H1 (cell line): ENCODE measurements at regions not wholly inside any gene's neighbourhood (a gene's known extent, or its start where the extent isn't known, plus 50 kb on each side); places are given as distances from the start of the nearest gene placed in this dataset.

Experiments
- CTCF ChIA-PET: fragments of 300-600 bp; sonication (Branson Sonifier 250); formaldehyde crosslinking; loops from one replicate; lab custom pipeline; 2021; ENCODE audit not compliant: partially characterized antibody; lab: Charles Lee
- POLR2A ChIA-PET: fragments of 300-600 bp; sonication (Branson Sonifier 250); formaldehyde crosslinking; loops from one replicate; lab custom pipeline; 2021; ENCODE audit warnings: inconsistent platforms; ENCODE audit not compliant: partially characterized antibody; lab: Charles Lee
- DNase-seq, 2 experiments: peaks; one replicate each; pipeline versions ENCODE4 v3.0.0 to v3.0.0-alpha.2; 2010 to 2022; ENCODE audit warnings: low spot score in 2 of 2, low read depth in 1 of 2, mixed read lengths in 1 of 2
- FAIRE-seq: peaks from 2 replicates; lab custom pipeline; 2011; peaks lifted over from hg19 to GRCh38; lab: Jason Lieb, UNC
- H2AFZ ChIP-seq: 2 replicates; pipeline ENCODE4 v1.8.1; 2012; ENCODE audit warnings: low read length, inconsistent platforms
- H2AK5ac ChIP-seq: 2 replicates; pipeline ENCODE4 v1.6.1; 2013; ENCODE audit warnings: low read depth, low read length
- H2BK120ac ChIP-seq: replicated peaks from 2 replicates; pipeline ENCODE3; 2013; ENCODE audit warnings: low read depth, low read length, inconsistent platforms
- H2BK12ac ChIP-seq: 2 replicates; pipeline ENCODE4 v1.6.1; 2013; ENCODE audit warnings: low read depth, low read length
- H2BK15ac ChIP-seq: 2 replicates; pipeline ENCODE4 v1.6.1; 2013; ENCODE audit warnings: low read length
- H2BK20ac ChIP-seq: 2 replicates; pipeline ENCODE4 v1.6.1; 2013; ENCODE audit warnings: low read length
- H2BK5ac ChIP-seq: 2 replicates; pipeline ENCODE4 v1.6.1; 2013; ENCODE audit warnings: low read depth, low read length
- H3K14ac ChIP-seq: 2 replicates; pipeline ENCODE4 v1.6.1; 2013; ENCODE audit warnings: inconsistent platforms; ENCODE audit not compliant: insufficient read length
- H3K18ac ChIP-seq: 2 replicates; pipeline ENCODE4 v1.6.1; 2013; ENCODE audit warnings: low read length; ENCODE audit errors: extremely low read depth
- H3K23ac ChIP-seq: 2 replicates; pipeline ENCODE4 v1.6.1; 2013; ENCODE audit warnings: inconsistent platforms; ENCODE audit not compliant: insufficient read length
- H3K23me2 ChIP-seq: 2 replicates; pipeline ENCODE4 v1.6.1; 2013; ENCODE audit warnings: low read depth, low read length
- H3K27ac ChIP-seq: 2 replicates; pipeline ENCODE4 v1.6.1; 2011; ENCODE audit warnings: low read depth, low read length, inconsistent platforms
- H3K27me3 ChIP-seq, 4 experiments: replicated peaks in 1 of 4; 1 replicate in 1 of 4; 2 replicates in 3 of 4; pipeline versions ENCODE4 v1.6.1 to v1.8.1; 2011 to 2013; ENCODE audit warnings: low read length in 3 of 4, mild to moderate bottlenecking in 3 of 4, inconsistent platforms in 2 of 4, mixed read lengths in 2 of 4, moderate library complexity in 1 of 4; ENCODE audit not compliant: control insufficient read depth in 3 of 4, insufficient read depth in 3 of 4; ENCODE audit errors: extremely low read depth in 1 of 4
- H3K36me3 ChIP-seq, 4 experiments: 2 replicates each; pipeline versions ENCODE4 v1.6.1 to v1.8.1; 2011 to 2013; ENCODE audit warnings: mild to moderate bottlenecking in 4 of 4, low read length in 3 of 4, moderate library complexity in 2 of 4, control low read depth in 1 of 4, inconsistent platforms in 1 of 4; ENCODE audit not compliant: insufficient read depth in 4 of 4, control insufficient read depth in 2 of 4
- H3K4ac ChIP-seq: replicated peaks from 2 replicates; pipeline ENCODE3; 2013; ENCODE audit warnings: low read length, low read depth, mixed read lengths, inconsistent platforms; ENCODE audit not compliant: insufficient read length
- H3K4me1 ChIP-seq, 4 experiments: replicated peaks in 1 of 4; 1 replicate in 1 of 4; 2 replicates in 3 of 4; pipeline versions ENCODE4 v1.6.1 to v1.8.1; 2011 to 2013; ENCODE audit warnings: low read length in 3 of 4, inconsistent platforms in 2 of 4, mixed read lengths in 1 of 4; ENCODE audit not compliant: insufficient read depth in 4 of 4, control insufficient read depth in 3 of 4
- H3K4me2 ChIP-seq, 2 experiments: 2 replicates each; pipeline versions ENCODE4 v1.6.1 to v1.8.1; 2011 to 2013; ENCODE audit warnings: low read depth in 2 of 2, low read length in 2 of 2, control low read depth in 1 of 2, inconsistent platforms in 1 of 2, mild to moderate bottlenecking in 1 of 2; ENCODE audit not compliant: insufficient read depth in 1 of 2
- H3K4me3 ChIP-seq, 4 experiments: fragments of 200-600, 300-600 bp in 1 of 4; sonication (generic), shearing (Covaris generic), sonication (Bioruptor Twin) in 1 of 4; 2 replicates each; pipeline versions ENCODE4 v1.5.1 to v1.8.1; 2011 to 2016; ENCODE audit warnings: low read length in 4 of 4, low read depth in 3 of 4, control low read depth in 2 of 4, inconsistent platforms in 2 of 4, mild to moderate bottlenecking in 2 of 4, mixed read lengths in 1 of 4, moderate library complexity in 1 of 4; ENCODE audit not compliant: insufficient read depth in 2 of 4; ENCODE audit errors: extremely low read depth in 1 of 4
- H3K56ac ChIP-seq: replicated peaks from 2 replicates; pipeline ENCODE3; 2013; ENCODE audit warnings: low read depth, mild to moderate bottlenecking, mixed read lengths, low read length, inconsistent platforms; ENCODE audit not compliant: insufficient read length
- H3K79me1 ChIP-seq: 2 replicates; pipeline ENCODE4 v1.6.1; 2013; ENCODE audit warnings: low read depth, low read length, control low read depth
- H3K79me2 ChIP-seq, 2 experiments: 2 replicates each; pipeline versions ENCODE4 v1.6.1 to v1.8.1; 2012 to 2013; ENCODE audit warnings: low read length in 2 of 2, mild to moderate bottlenecking in 2 of 2, inconsistent platforms in 1 of 2; ENCODE audit not compliant: insufficient read depth in 2 of 2, control insufficient read depth in 1 of 2
- H3K9ac ChIP-seq, 4 experiments: replicated peaks in 1 of 4; 1 replicate in 1 of 4; 2 replicates in 3 of 4; pipeline versions ENCODE4 v1.6.1 to v1.8.1; 2011 to 2013; ENCODE audit warnings: low read depth in 3 of 4, low read length in 3 of 4, control low read depth in 2 of 4, mild to moderate bottlenecking in 2 of 4, moderate library complexity in 2 of 4, inconsistent platforms in 1 of 4; ENCODE audit errors: extremely low read depth in 1 of 4
- H3K9me3 ChIP-seq, 2 experiments: 2 replicates each; pipeline versions ENCODE4 v1.6.1 to v1.8.1; 2012 to 2013; ENCODE audit warnings: mild to moderate bottlenecking in 2 of 2, moderate library complexity in 2 of 2, control low read depth in 1 of 2, inconsistent platforms in 1 of 2, low read depth in 1 of 2, low read length in 1 of 2, mixed read lengths in 1 of 2; ENCODE audit not compliant: insufficient read depth in 2 of 2
- H4K20me1 ChIP-seq, 2 experiments: replicated peaks in 1 of 2; 2 replicates each; pipeline versions ENCODE3 to v1.8.1; 2011 to 2013; ENCODE audit warnings: inconsistent platforms in 2 of 2, low read length in 2 of 2, mild to moderate bottlenecking in 1 of 2; ENCODE audit not compliant: insufficient read depth in 2 of 2, control insufficient read depth in 1 of 2
- H4K5ac ChIP-seq: 2 replicates; pipeline ENCODE4 v1.6.1; 2013; ENCODE audit warnings: low read length, low read depth, mixed read lengths, inconsistent platforms; ENCODE audit not compliant: insufficient read length
- H4K8ac ChIP-seq: 2 replicates; pipeline ENCODE4 v1.8.0; 2013; ENCODE audit warnings: mild to moderate bottlenecking, moderate library complexity, low read length, inconsistent platforms; ENCODE audit not compliant: insufficient read depth; ENCODE audit errors: extremely low read depth
- H4K91ac ChIP-seq: replicated peaks from 2 replicates; pipeline ENCODE3; 2013; ENCODE audit warnings: low read length, mixed read lengths, inconsistent platforms; ENCODE audit not compliant: insufficient read length
- BCL11A ChIP-seq, 2 experiments: IDR thresholded peaks; one replicate each; pipeline ENCODE4 v1.6.1; 2011; ENCODE audit warnings: low read depth in 2 of 2, low read length in 2 of 2, mild to moderate bottlenecking in 2 of 2
- CEBPB ChIP-seq: IDR thresholded peaks from 2 replicates; pipeline ENCODE4 v1.6.1; 2012; ENCODE audit warnings: low read depth, low read length
- CREB1 ChIP-seq: IDR thresholded peaks from 2 replicates; pipeline ENCODE4 v1.6.1; 2012; ENCODE audit warnings: inconsistent platforms
- CTCF ChIP-seq, 3 experiments: IDR thresholded peaks; 1 replicate in 2 of 3; 2 replicates in 1 of 3; pipeline versions ENCODE4 v1.5.1 to v1.6.1; 2011; ENCODE audit warnings: low read length in 3 of 3, mild to moderate bottlenecking in 3 of 3, inconsistent platforms in 2 of 3, low read depth in 1 of 3, moderate library complexity in 1 of 3; ENCODE audit not compliant: insufficient read depth in 1 of 3; ENCODE audit errors: control extremely low read depth in 1 of 3
- EZH2 ChIP-seq: fragments of 200-600 bp; sonication (generic); IDR thresholded peaks from 2 replicates; pipeline ENCODE4 v1.7.1; 2012; ENCODE audit warnings: low read depth, mild to moderate bottlenecking, moderate library complexity, low read length, inconsistent platforms; ENCODE audit not compliant: severe bottlenecking
- JUN ChIP-seq: IDR thresholded peaks from 2 replicates; pipeline ENCODE4 v1.6.1; 2011; ENCODE audit warnings: low read depth, mild to moderate bottlenecking, improper control_type of control experiment, low read length
- POLR2A ChIP-seq, 2 experiments: IDR thresholded peaks; 1 replicate in 1 of 2; 2 replicates in 1 of 2; pipeline ENCODE4 v1.6.1; 2011; ENCODE audit warnings: low read depth in 2 of 2, low read length in 2 of 2, mild to moderate bottlenecking in 2 of 2; ENCODE audit errors: control extremely low read depth in 1 of 2
- POLR2AphosphoS5 ChIP-seq: IDR thresholded peaks from 2 replicates; pipeline ENCODE4 v1.6.1; 2011; ENCODE audit warnings: low read depth, low read length
- RAD21 ChIP-seq, 2 experiments: IDR thresholded peaks in 1 of 2; conservative IDR thresholded peaks in 1 of 2; 2 replicates each; pipeline ENCODE4 v1.6.1; 2011; ENCODE audit warnings: low read depth in 2 of 2, low read length in 2 of 2, improper control_type of control experiment in 1 of 2, inconsistent platforms in 1 of 2, mild to moderate bottlenecking in 1 of 2, moderate library complexity in 1 of 2
- RXRA ChIP-seq: IDR thresholded peaks from 2 replicates; pipeline ENCODE4 v1.6.1; 2011; ENCODE audit warnings: low read depth, mild to moderate bottlenecking, low read length, moderate library complexity; ENCODE audit not compliant: insufficient read depth
- SAP30 ChIP-seq: fragments of 300-600 bp; sonication (generic); IDR thresholded peaks from 2 replicates; pipeline ENCODE4 v1.7.1; 2012; ENCODE audit warnings: low read length, moderate library complexity, mild to moderate bottlenecking, inconsistent platforms; ENCODE audit not compliant: insufficient read depth, insufficient replicate concordance
- TBP ChIP-seq: IDR thresholded peaks from 2 replicates; pipeline ENCODE4 v1.6.1; 2011; ENCODE audit warnings: low read depth, low read length, improper control_type of control experiment
- WGBS, 2 experiments: shearing (Covaris generic) in 1 of 2; methylation state at CpG; one replicate each; pipeline versions ENCODE4 v1.1.6 to v1.1.7; 2013 to 2015; ENCODE audit warnings: low lambda C conversion rate in 2 of 2, mixed read lengths in 2 of 2, inconsistent platforms in 1 of 2, low coverage in 1 of 2, missing lambda C conversion rate in 1 of 2; ENCODE audit not compliant: insufficient replicate concordance in 2 of 2, insufficient coverage in 1 of 2, insufficient read length in 1 of 2; ENCODE audit errors: extremely low coverage in 1 of 2, missing lambda C conversion rate in 1 of 2; 5-methylcytosine and 5-hydroxymethylcytosine counted together

- H3K4ac ChIP-seq: no peak overlapping the region
- no peaks in the 10 kb centered on the region for H3K27me3 ChIP-seq
- H2BK5ac ChIP-seq: no peak overlapping the region
- H2BK15ac ChIP-seq: no peak overlapping the region
- H3K14ac ChIP-seq: no peak overlapping the region
- FAIRE-seq (no peak), DNase-seq (no peak)
- H2AK5ac ChIP-seq: no peak overlapping the region
- H3K4me3 ChIP-seq: no peak overlapping the region
- H4K20me1 ChIP-seq: no peaks in the 10 kb centered on the region
- peaks cover 79 to 89% of the 10 kb centered on the region in 2 experiments for H3K9me3 ChIP-seq
- no peak overlapping the region for H2BK12ac ChIP-seq
- H3K23me2 ChIP-seq: peaks cover 4% of the 10 kb centered on the region; the same call in 1 of the 2 replicates
- H3K4me1 ChIP-seq: no peaks in the 10 kb centered on the region
- H3K9ac ChIP-seq: no peak overlapping the region
- H3K23ac ChIP-seq: no peak overlapping the region
- no peak overlapping the region for H3K18ac ChIP-seq
- H4K91ac ChIP-seq: no peak overlapping the region
- H3K79me2 ChIP-seq: no peaks in the 10 kb centered on the region
- no peak overlapping the region for H3K56ac ChIP-seq
- 79% methylated on average over 9 of the region's 9 CpGs; no CpG with 5 or more reads in 1 of the 2 experiments for WGBS, 2 experiments
- no peak overlapping the region for H2BK120ac ChIP-seq
- H2AFZ ChIP-seq: no peak overlapping the region
- H2BK20ac ChIP-seq: no peak overlapping the region
- no peaks in the 10 kb centered on the region for H3K79me1 ChIP-seq
- ChIA-PET POLR2A (no interaction called here), CTCF (interaction anchor here (0.6 kb wide), 1 partner anchor 576 kb away, joined by 4 read pairs; no protein-coding TSS in a partner anchor)
- no peaks in the 10 kb centered on the region for H3K36me3 ChIP-seq
- no peak overlapping the region for H3K4me2 ChIP-seq
- no peak overlapping the region for H3K27ac ChIP-seq
- no peak overlapping the region for H4K8ac ChIP-seq
- H4K5ac ChIP-seq: no peak overlapping the region
- TF ChIP-seq POLR2A (IDR thresholded peaks at IDR 0.05; ENCODE audit: control extremely low read depth in 1 of 2, low read depth in 2 of 2, low read length in 2 of 2) (no peak), RAD21 (IDR thresholded peaks at IDR 0.05 in 1 of 2, conservative IDR thresholded peaks at IDR 0.05 in 1 of 2; ENCODE audit: low read depth in 2 of 2, low read length in 2 of 2) (no peak), BCL11A (IDR thresholded peaks at IDR 0.05; ENCODE audit: low read depth in 2 of 2, low read length in 2 of 2) (no peak), CTCF (IDR thresholded peaks at IDR 0.05; ENCODE audit: control extremely low read depth in 1 of 3, insufficient read depth in 1 of 3, low read depth in 1 of 3, low read length in 3 of 3) (no peak), TBP (no peak), RXRA (no peak), SAP30 (no peak), JUN (no peak), CEBPB (no peak), EZH2 (no peak), POLR2AphosphoS5 (no peak), CREB1 (no peak)
Measured at GRCh38 chr22:47561115-47561675, 798.7 kb downstream of the TBC1D22A start.
